ENCODE measurements at regions not wholly inside any gene's neighbourhood (a gene's known extent, or its start where the extent isn't known, plus 50 kb on each side); places are given as distances from the start of the nearest gene placed in this dataset.

DNA sequence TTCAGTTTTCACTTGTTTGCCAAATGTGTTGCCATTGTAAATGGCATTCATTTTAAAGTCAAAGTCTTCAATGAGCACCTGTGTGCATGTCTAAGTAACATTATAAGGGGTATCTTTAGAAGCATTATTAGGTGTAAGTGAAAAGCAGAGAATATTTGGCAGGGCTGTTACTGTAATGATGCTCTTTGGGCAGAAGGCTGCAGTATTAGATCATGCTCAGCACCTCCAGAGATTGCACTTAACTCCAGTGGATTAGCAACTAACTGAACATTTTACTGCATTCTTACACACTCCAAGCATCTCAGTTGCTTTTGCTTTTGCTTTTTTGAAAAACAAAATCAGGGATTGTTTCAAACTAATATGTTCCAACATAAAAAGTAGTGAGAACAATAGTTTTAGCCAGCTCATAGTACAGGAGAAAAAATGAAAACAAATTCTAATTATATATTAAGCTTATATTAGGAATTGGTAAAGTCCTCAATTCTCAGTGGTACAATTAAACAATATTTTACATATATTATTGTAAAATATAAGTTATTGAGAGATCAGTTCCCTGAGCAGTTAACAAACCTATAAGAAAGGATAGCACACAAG is 1740.9 kb upstream of the CDH9 start:
- TF ChIP-seq CTCF (IDR thresholded peaks at IDR 0.05) (no peak), POLR2A (IDR thresholded peaks at IDR 0.05) (no peak)

All from Peyer's patch (tissue), 4 donors.